ENCODE measurements at regions not wholly inside any gene's neighbourhood (a gene's known extent, or its start where the extent isn't known, plus 50 kb on each side); places are given as distances from the start of the nearest gene placed in this dataset.

- Histone ChIP-seq H3K56ac (ENCODE audit: insufficient read length, low read depth, low read length) (no peak overlapping the region), H3K9me3 (ENCODE audit: control insufficient read depth, low read depth, low read length) (no peaks in the 10 kb centered on the region), H3K79me2 (ENCODE audit: insufficient read depth, low read length) (no peaks in the 10 kb centered on the region), H2BK15ac (ENCODE audit: low read depth, low read length) (no peak overlapping the region), H3T11ph (ENCODE audit: low read length) (no peak overlapping the region), H3K9ac (ENCODE audit: extremely low read depth, insufficient read length, low read length) (no peak overlapping the region), H2AFZ (ENCODE audit: low read length) (no peak overlapping the region), H3K27me3 (ENCODE audit: insufficient read depth, low read length) (no peaks in the 10 kb centered on the region), H3K4me2 (ENCODE audit: insufficient read depth, insufficient read length, low read length) (no peak overlapping the region), H3K14ac (ENCODE audit: insufficient read depth, low read length) (no peak overlapping the region), H2BK120ac (ENCODE audit: low read depth, low read length, poor library complexity, severe bottlenecking) (no peak overlapping the region), H3K4me1 (ENCODE audit: insufficient read depth, low read length) (0 out of 2 replicates have a peak, but pooled peaks cover 2% of the 10 kb centered on the region), H2AK5ac (ENCODE audit: insufficient read length, low read length) (no peak overlapping the region), H4K8ac (replicated peaks; ENCODE audit: insufficient read length, low read depth, low read length) (no peak overlapping the region), H4K5ac (ENCODE audit: insufficient read length, low read depth, low read length) (no peak overlapping the region), H4K91ac (ENCODE audit: insufficient read length, low read depth, low read length) (no peak overlapping the region), H4K20me1 (ENCODE audit: control insufficient read depth, insufficient read depth, insufficient read length) (no peaks in the 10 kb centered on the region), H2BK5ac (ENCODE audit: insufficient read length, low read length) (no peak overlapping the region), H3K23ac (ENCODE audit: insufficient read length, low read depth, low read length) (no peak overlapping the region), H3K4ac (ENCODE audit: low read depth, low read length) (no peak overlapping the region), H3K23me2 (ENCODE audit: insufficient read length, low read depth, low read length, poor library complexity, severe bottlenecking) (no peaks in the 10 kb centered on the region), H2BK20ac (ENCODE audit: low read depth, low read length, poor library complexity, severe bottlenecking) (no peak overlapping the region), H3K27ac (ENCODE audit: insufficient read length, low read depth, low read length) (no peak overlapping the region), H3K79me1 (ENCODE audit: insufficient read depth, low read depth, low read length, poor library complexity, severe bottlenecking) (no peaks in the 10 kb centered on the region), H3K18ac (ENCODE audit: insufficient read length, low read depth, low read length) (no peak overlapping the region), H2BK12ac (ENCODE audit: insufficient read length, low read depth, low read length) (no peak overlapping the region)
- Mint-ChIP-seq H3K27ac (no peak overlapping the region; a peak in 2 of 7 replicates), H3K36me3 (ENCODE audit: insufficient read depth in 1 of 3, low read depth in 3 of 3) (no peaks in the 10 kb centered on the region), H3K4me3 (no peak overlapping the region), H3K4me1 (peaks cover 6 to 8% of the 10 kb centered on the region in 2 experiments), H3K9me3 (no peaks in the 10 kb centered on the region), H3K27me3 (ENCODE audit: low read depth) (no peaks in the 10 kb centered on the region; the same call in 1 of the 2 replicates)
- WGBS (ENCODE audit: extremely low coverage, insufficient read length, low lambda C conversion rate): no CpG with 5 or more reads among the region's 4 CpGs
- no peak for DNase-seq
- no peak for TF ChIP-seq CTCF (conservative IDR thresholded peaks at IDR 0.05)
These were observed 512.2 kb upstream of the TNC start for GRCh38 chr9:115629879-115630840.
